Activated T-helper 1 cell treated with anti-CD3 and anti-CD28 coated beads, Interleukin-12 subunit alpha, Interleukin-12 subunit beta, Interleukin-2, Interleukin-4 antibody, amounts not matched to agents 30 ng/mL and 10 ng/mL and 1 ng/mL, durations not matched to agents 14 hours and 24 hours and 36 hours (primary cell): ENCODE measurements at regions not wholly inside any gene's neighbourhood (a gene's known extent, or its start where the extent isn't known, plus 50 kb on each side); places are given as distances from the start of the nearest gene placed in this dataset.

Experiments
- DNase-seq: peaks from one replicate; pipeline ENCODE4 v3.0.0; 2021; ENCODE audit warnings: low spot score
- H3K27ac Mint-ChIP-seq: one replicate; pipeline ENCODE4 v1.8.0; 2021; ENCODE audit warnings: mild to moderate bottlenecking, mixed read lengths
- H3K27me3 Mint-ChIP-seq: one replicate; pipeline ENCODE4 v1.8.0; 2022; ENCODE audit warnings: mild to moderate bottlenecking, moderate library complexity, mixed read lengths; ENCODE audit not compliant: insufficient read depth
- H3K36me3 Mint-ChIP-seq: one replicate; pipeline ENCODE4 v1.8.0; 2021; ENCODE audit warnings: low read depth, mixed read lengths
- H3K4me1 Mint-ChIP-seq: one replicate; pipeline ENCODE4 v1.8.0; 2021; ENCODE audit warnings: low read depth, mixed read lengths
- H3K4me3 Mint-ChIP-seq: one replicate; pipeline ENCODE4 v1.8.0; 2021; ENCODE audit warnings: mild to moderate bottlenecking, moderate library complexity, mixed read lengths
- H3K9me3 Mint-ChIP-seq: one replicate; pipeline ENCODE4 v1.8.0; 2021; ENCODE audit warnings: mixed read lengths
- intact Hi-C: fragments of 100-400 bp; cut with micrococcal nuclease; formaldehyde crosslinking; loops from one replicate; pipeline ENCODE4 v1.15.1; 2024

DNA sequence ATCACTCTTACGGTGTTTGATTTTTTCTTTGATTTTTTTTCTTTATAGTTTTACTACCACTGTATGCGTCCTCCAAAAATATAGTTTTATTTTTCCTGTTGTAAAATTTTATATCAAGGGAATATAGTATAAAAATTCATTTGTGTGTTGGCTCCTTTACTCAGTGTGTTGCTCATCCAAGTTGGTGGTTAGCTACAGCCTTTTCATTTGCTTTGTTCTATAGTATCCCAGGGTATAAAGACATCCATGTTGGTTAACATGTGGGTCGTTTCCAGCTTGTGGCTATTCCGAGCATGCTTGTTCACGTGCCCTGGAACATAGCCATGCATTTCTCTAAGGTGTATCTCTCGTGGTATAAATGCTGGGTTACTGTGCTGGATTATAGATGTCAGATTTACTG is 54.8 kb upstream of the DAB2 start:
- no peaks in the 10 kb centered on the region for H3K4me1 Mint-ChIP-seq
- no peak overlapping the region for H3K4me3 Mint-ChIP-seq
- DNase-seq, result no peak
- H3K9me3 Mint-ChIP-seq, result no peaks in the 10 kb centered on the region
- H3K36me3 Mint-ChIP-seq, result no peaks in the 10 kb centered on the region
- H3K27ac Mint-ChIP-seq, result no peak overlapping the region
- intact Hi-C loops, result no loop called here
- no peaks in the 10 kb centered on the region for H3K27me3 Mint-ChIP-seq

DNA sequence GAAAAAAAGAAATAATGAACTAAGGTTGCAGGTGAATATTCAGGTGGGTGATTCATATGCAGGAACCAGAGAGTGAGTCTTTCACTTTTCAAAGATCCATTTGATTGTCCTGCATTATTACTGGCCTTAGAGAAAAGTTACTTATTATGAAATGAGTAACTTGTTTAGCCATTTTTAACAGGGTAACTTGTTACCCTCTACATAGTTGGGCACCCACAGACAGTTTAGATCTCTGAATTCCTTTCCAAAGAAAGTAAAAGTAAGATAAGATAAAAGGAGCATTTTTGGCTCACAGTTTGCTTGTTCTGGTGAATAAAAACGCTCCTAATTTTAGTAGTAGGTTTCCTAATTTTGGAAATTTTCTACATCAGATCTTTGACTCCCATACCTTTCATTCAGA is 54.1 kb upstream of the DAB2 start:
- Mint-ChIP-seq H3K27me3 (no peaks in the 10 kb centered on the region), H3K27ac (no peak overlapping the region), H3K4me1 (no peaks in the 10 kb centered on the region), H3K36me3 (no peaks in the 10 kb centered on the region), H3K9me3 (no peaks in the 10 kb centered on the region), H3K4me3 (no peak overlapping the region)
- intact Hi-C loops, result no loop called here
- no peak for DNase-seq

DNA sequence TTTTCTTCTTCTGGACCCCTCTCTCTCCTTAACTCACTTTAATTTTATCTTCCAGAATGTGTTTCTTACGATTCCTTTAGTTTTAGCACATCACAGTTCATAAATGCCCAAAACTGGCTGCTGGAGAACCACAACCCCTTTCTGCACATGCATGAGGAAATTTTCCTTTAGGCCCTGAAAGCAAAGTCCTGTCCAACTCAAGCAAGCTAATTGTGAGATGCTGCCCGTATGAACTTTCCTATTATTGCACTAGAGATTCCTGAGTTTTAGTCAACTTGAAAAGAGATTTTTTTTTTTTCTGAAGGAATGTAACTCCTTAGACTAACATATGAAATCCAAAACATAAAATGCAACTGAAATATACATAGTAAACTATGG is 52.1 kb upstream of the DAB2 start:
- intact Hi-C loops, result no loop called here
- Mint-ChIP-seq H3K36me3 (no peaks in the 10 kb centered on the region), H3K9me3 (no peaks in the 10 kb centered on the region), H3K4me1 (no peaks in the 10 kb centered on the region), H3K27ac (no peak overlapping the region), H3K4me3 (no peak overlapping the region), H3K27me3 (no peaks in the 10 kb centered on the region)
- no peak for DNase-seq

DNA sequence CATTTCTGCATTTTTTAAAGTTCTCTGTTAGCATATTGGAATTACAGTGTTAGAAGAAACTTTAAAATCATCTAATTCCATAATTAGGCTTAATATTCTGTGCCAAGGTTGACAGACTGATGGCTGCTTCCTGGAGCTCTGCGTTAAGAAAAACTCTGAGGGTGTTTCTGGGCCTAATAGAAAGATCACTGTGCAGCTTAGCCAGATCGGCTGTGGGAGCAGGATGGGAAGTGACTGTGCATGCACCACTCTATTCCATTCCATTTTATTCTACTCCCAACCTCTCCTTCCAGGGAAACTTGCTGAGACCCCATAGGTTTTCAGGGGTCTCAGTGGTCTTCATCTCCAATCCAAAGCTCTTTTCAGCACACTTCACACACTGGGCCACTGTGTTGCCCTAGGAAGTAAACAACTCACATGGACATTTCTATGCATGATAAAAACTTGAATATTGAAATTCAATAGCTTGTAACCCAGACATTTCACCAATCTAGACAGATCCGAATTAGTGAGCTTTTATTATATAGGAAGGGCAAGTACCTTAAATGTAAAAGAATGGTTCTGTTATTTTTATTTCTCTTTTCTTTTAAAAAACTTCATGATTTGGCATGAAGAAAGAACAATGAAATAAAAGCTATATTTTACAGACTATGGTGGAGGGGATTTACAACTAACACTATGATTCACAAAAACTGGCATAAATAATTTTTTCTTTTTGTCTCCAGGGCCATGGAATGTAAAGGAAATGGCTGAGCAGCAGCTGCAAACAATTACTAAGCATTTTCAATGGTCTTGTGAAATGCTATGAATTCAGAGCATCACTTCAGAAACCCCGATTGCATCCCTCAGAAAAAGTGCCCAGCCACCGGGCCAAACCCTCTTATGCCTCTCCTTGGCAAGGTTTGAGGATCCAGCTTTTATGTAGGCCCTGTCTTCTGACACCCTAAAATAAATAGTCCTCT is 51.4 kb upstream of the DAB2 start:
- Mint-ChIP-seq H3K4me1 (no peaks in the 10 kb centered on the region), H3K27me3 (peaks cover under 1% of the 10 kb centered on the region), H3K9me3 (no peaks in the 10 kb centered on the region), H3K4me3 (no peak overlapping the region), H3K36me3 (no peaks in the 10 kb centered on the region), H3K27ac (no peak overlapping the region)
- no peak for DNase-seq
- intact Hi-C loops, result no loop called here

DNA sequence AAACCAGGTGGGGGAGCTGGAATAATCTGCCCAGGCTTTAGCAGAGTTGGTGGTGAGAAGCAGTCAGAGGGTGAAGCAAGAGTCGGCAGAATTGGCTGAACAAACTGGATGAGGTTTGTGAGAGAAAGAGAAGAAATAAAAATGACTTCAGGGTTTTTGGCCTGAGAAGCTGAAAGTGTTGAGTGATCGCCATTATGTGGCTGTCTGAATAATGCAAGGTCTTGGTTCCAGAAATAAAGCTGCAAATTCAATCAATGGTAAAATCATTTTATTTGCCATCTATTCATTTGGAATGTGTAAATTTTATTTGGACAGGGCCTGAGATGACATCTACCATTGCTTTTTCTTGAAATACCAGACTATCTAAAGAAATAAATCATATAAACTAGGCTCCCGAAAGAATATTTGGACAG is 50.4 kb upstream of the DAB2 start:
- H3K36me3 Mint-ChIP-seq, result no peaks in the 10 kb centered on the region
- no peaks in the 10 kb centered on the region for H3K4me1 Mint-ChIP-seq
- peaks cover 3% of the 10 kb centered on the region for H3K27me3 Mint-ChIP-seq
- DNase-seq, result no peak
- intact Hi-C loops, result no loop called here
- no peak overlapping the region for H3K27ac Mint-ChIP-seq
- no peak overlapping the region for H3K4me3 Mint-ChIP-seq
- no peaks in the 10 kb centered on the region for H3K9me3 Mint-ChIP-seq
